GM12891 (cell line): ENCODE measurements at regions not wholly inside any gene's neighbourhood (a gene's known extent, or its start where the extent isn't known, plus 50 kb on each side); places are given as distances from the start of the nearest gene placed in this dataset.
"Not testable (repeated sequence)": the region's sequence is repeated elsewhere in the genome, so short reads cannot be mapped to it uniquely, and the experiment has no call there.

ENCODE experiments used
- DNase-seq: peaks from one replicate; pipeline ENCODE4 v3.0.0; 2011; ENCODE audit warnings: low spot score; ENCODE audit not compliant: insufficient read length
- FAIRE-seq: peaks from 2 replicates; lab custom pipeline; 2011; peaks lifted over from hg19 to GRCh38; lab: Jason Lieb, UNC
- PAX5 ChIP-seq: IDR thresholded peaks from 2 replicates; pipeline ENCODE4 v1.6.1; 2011; ENCODE audit warnings: low read length, moderate library complexity, mild to moderate bottlenecking; ENCODE audit not compliant: insufficient read depth, severe bottlenecking
- POLR2A ChIP-seq: IDR thresholded peaks from 2 replicates; pipeline ENCODE4 v1.6.1; 2011; ENCODE audit warnings: low read depth, low read length, control low read depth
- POLR2AphosphoS5 ChIP-seq: IDR thresholded peaks from 2 replicates; pipeline ENCODE4 v1.6.1; 2011; ENCODE audit warnings: low read depth, low read length, control low read depth
- POU2F2 ChIP-seq: IDR thresholded peaks from 2 replicates; pipeline ENCODE4 v1.6.1; 2011; ENCODE audit warnings: low read depth, mild to moderate bottlenecking, control low read depth, low read length, moderate library complexity
- SPI1 ChIP-seq: IDR thresholded peaks from 2 replicates; pipeline ENCODE4 v1.6.1; 2011; ENCODE audit warnings: low read depth, low read length, control low read depth
- TAF1 ChIP-seq: IDR thresholded peaks from 2 replicates; pipeline ENCODE4 v1.6.1; 2011; ENCODE audit warnings: low read depth, low read length, control low read depth

DNA sequence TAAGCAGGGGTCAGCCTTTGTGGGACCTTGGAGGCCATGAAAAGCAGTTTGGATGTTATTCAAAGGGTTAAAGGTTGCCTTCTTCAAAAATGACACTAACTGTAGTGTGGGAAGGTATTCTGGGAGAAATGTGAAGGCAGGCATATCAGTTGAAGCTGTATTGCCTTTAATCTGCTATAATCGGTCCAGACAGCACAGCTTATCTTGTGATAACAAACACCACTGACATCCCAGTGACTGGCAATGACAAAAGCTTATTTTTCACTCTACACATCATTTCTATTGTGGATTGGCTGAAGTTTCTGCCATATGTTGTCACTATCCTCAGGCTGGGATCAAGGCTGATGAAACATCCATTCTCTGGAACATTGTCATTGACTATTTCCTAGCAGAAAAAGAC lies 1149.2 kb downstream of the GRM8 start:
- no peak for FAIRE-seq
- no peak for DNase-seq
- TF ChIP-seq PAX5 (no peak), TAF1 (no peak)

DNA sequence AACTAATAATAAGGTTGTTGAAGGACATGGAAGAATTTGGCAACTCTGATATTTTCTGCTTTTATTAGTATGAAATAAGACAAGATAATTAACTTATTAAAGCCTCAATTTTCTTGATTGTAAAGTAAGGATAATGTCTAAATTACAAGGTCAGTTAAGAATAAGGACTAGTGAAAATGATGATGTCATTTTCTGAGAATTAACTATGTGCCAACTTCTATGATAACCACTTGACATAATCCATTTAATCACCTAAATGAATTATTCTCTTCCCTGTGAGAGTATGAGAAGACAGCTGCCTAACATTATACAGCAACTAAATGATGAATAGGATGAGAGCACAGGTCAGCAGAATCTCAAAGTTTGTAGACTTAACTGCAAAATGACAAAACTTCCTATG lies 1153.4 kb upstream of the POT1 start:
- FAIRE-seq, result no peak

DNA sequence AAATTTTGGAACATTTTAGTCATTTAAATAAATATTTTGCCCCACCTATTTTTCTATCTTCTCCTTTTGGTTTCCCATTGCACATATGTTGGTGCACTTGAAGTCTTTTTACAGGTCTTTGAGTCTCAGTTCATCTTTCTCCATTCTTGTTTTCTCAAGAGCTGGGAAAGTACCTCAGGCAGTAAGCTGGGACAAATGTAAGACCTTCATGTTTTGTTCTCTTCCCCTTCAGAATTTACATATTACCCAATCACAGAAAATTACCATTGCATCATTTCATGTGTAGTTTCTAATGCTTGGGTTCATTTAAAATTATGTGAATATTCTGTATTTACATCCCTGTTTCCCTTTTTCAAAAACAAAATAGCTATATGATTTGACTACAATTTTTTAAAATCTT lies 1150.0 kb upstream of the POT1 start:
- no peak for FAIRE-seq
- TF ChIP-seq POU2F2, result no peak
- TF ChIP-seq SPI1, result no peak
- TF ChIP-seq POLR2AphosphoS5, result no peak
- TF ChIP-seq TAF1, result no peak
- no peak for TF ChIP-seq PAX5
- no peak for TF ChIP-seq POLR2A

More for the DNA sequence above, 1153.4 kb upstream of the POT1 start:
- TF ChIP-seq POU2F2 (no peak), TAF1 (no peak), POLR2A (no peak), SPI1 (no peak), PAX5 (no peak), POLR2AphosphoS5 (no peak)
- DNase-seq, result no peak

DNA sequence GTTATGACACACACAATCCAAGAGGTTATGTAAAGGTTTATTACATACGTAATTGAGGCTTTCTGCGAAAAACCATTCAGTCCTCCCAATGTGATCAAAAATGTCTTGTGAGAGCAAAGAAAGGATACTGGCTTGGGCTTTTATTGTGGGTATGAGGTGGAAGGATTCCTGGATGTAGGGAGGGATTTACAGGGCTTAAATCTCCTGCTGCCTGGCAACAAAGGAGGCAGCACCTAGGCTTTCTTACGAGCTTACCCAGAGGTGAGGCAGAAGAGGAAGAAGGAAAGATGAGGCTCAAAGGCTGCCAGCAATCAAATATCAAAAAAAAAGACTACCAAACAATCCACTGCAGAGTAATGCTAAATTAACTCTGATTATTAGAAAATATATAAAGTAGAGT lies 1149.5 kb upstream of the POT1 start:
- no peak for FAIRE-seq
- DNase-seq, result no peak
- no peak for TF ChIP-seq PAX5
- TF ChIP-seq POU2F2, result no peak
- TF ChIP-seq TAF1, result no peak
- no peak for TF ChIP-seq SPI1
- no peak for TF ChIP-seq POLR2AphosphoS5
- no peak for TF ChIP-seq POLR2A

More for the DNA sequence above, 1150.0 kb upstream of the POT1 start:
- no peak for DNase-seq

DNA sequence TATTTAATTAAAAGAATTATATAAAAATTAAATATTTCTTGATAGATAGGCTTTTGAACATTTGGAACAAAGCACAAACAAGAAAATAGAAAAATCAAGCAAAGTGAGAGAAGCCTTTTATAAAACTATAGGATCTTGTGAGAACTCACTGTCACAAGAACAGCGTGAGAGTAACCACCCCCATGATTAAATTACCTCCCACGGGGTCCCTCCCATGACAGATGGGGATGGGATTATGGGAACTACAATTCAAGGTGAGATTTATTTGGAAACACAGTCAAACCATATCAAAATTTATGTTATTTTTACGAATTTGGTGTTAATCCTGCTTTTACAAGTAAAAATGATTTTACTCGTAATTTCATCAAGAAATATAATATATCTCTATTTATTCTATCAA lies 1136.1 kb upstream of the POT1 start:
- FAIRE-seq, result no peak
- no peak for TF ChIP-seq POU2F2
- no peak for TF ChIP-seq SPI1
- DNase-seq, result no peak

DNA sequence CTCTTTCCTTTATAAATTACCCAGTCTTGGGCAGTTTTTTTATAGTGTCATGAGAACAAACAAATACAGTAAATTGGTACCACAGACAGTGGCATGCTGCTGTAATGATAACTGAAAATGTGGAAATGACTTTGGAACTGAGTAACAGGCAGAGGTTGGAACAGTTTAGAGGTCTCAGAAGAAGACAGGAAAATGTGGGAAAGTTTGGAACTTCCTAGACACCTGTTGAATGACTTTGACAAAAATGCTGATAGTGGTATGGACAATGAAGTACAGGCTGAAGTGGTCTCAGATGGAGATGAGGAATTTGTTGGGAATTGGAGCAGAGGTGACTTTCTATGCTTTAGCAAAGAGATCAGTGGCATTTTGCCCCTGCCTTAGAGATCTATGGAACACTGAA lies 1128.4 kb upstream of the POT1 start:
- TF ChIP-seq TAF1, result no peak
- no peak for TF ChIP-seq POU2F2
- no peak for TF ChIP-seq SPI1
- TF ChIP-seq POLR2AphosphoS5, result no peak
- TF ChIP-seq POLR2A, result no peak
- DNase-seq, result no peak
- no peak for FAIRE-seq

DNA sequence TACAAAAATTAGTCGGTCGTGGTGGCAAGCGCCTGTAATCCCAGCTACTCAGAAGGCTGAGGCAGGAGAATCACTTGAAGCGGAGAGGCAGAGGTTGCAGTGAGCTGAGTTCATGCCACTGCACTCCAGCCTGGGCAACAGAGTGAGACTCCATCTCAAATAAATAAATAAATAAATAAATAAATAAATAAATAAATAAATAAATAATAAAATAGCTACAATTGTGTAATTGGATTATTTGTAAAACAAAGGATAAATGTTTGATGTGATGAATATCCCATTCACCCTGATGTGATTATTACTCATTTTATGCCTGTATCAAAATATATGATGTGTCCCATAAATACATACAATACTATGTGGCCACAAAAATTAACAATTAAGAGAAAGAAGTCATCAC lies 1127.0 kb upstream of the POT1 start:
- not testable (repeated sequence) for FAIRE-seq, DNase-seq

DNA sequence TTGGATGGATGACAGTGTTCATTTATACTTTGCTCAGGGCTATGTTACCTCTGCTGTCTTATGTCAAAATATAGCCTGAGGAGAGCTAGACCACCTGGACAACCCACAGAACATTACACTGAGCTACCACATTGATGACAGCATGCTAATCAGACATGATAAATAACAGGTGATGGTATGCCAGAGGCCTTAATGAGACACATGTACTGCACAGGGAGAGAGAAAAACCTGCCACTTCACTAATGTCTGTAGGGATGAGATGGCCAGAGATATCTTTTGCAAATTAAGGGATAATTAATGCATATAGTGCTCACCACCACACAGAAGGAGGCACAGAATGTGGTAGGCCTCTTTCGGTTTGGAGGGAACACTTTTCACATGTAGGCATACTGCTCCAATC lies 1122.6 kb upstream of the POT1 start:
- FAIRE-seq (no peak), DNase-seq (no peak)
- TF ChIP-seq POU2F2, result no peak
- no peak for TF ChIP-seq POLR2A
- no peak for TF ChIP-seq POLR2AphosphoS5
- TF ChIP-seq TAF1, result no peak
- TF ChIP-seq SPI1, result no peak
- TF ChIP-seq PAX5, result no peak

DNA sequence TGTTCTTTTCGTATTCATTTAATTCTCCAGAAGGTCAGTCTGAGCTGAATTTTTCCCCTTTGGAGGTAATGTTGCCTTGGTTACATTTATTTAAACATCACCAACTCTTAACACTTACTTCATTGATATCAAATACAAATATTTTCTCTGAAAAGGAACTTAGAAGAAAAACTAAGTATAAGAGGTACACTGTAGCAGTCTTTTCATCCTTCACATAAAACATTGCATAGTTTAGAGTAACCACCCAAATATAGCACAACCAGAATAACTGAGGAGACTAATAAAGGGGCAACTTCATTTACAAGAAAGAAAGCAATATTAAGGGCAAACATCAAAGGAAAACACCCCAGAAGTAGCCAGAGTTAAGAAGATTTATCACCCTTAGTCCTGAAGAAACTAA lies 1115.0 kb upstream of the POT1 start:
- DNase-seq (no peak), FAIRE-seq (no peak)
- TF ChIP-seq TAF1 (no peak), POLR2AphosphoS5 (no peak), POU2F2 (no peak), SPI1 (no peak), PAX5 (no peak), POLR2A (no peak)

DNA sequence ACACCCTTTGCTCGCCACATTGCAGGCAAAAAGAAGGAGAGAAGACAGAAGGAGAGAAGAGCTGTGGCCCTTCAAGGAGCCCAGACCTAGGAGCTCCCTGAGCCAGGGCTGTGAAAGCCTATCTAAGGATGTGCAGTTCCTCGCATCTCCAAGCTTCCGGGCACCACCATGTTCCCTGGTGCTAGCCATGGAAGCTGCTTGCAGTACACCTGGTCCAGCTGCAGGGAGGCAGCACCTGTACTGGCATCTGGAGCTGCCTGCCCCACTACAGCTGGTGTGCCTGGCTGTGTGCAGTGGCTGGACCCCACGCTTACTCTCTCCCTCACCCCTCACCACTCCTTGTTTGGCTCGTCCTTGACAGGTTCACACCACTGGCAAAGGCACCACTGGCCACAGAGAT lies 1111.8 kb upstream of the POT1 start:
- DNase-seq (no peak), FAIRE-seq (no peak)
- TF ChIP-seq POU2F2, result no peak
- TF ChIP-seq PAX5, result no peak
- TF ChIP-seq TAF1, result no peak
- TF ChIP-seq SPI1, result no peak
- TF ChIP-seq POLR2A, result no peak
- TF ChIP-seq POLR2AphosphoS5, result no peak

DNA sequence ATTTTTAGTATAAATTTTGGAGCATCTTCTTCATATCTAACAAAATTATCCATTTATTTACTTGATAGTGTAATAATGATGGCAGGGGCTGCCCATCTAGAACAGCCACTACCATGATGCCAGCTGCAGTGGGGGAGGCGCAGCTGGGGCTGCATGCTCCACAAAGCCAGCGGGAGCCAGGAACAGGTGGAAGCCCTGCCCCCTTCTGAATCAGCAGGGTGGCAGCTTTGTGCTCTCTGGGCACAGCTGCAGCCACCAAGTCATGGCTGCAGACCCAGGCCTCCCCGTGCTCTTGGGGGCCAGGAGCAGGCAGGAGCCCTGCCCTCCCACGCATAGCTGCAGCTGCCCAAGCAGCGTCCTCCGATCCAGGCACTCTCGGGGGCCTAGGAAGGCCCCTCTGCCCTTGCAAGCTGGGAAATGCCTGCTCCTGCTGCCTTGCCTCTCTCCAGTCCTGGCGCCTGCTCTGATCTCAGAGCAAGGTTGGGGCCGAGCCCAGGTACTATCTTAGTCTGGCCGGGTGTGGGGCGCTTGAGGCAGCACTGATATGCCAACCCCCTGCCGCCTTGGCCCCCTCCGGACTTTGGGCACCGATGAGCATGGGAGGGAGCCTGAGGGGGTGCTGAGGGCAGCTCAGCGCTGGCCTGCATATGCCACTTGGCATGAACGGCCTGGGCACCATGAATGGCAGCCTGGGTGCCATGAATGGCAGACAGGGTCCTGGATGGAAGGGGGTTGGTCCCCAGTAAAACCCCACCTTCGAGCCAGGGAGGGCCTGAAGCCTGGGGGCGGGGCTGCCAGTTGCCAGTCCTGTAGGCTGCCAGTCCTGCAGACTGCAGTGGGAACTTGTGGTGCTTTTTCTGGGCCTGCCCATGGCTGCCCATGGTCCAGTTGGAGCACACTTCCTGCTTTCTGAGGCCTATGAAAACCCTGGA lies 1110.8 kb upstream of the POT1 start:
- DNase-seq (no peak), FAIRE-seq (no peak)
- TF ChIP-seq POU2F2 (no peak), PAX5 (no peak), POLR2AphosphoS5 (no peak), TAF1 (no peak), POLR2A (no peak), SPI1 (no peak)
